Left renal pelvis (tissue), 4 donors: ENCODE measurements at regions not wholly inside any gene's neighbourhood (a gene's known extent, or its start where the extent isn't known, plus 50 kb on each side); places are given as distances from the start of the nearest gene placed in this dataset.
"Not testable (repeated sequence)": the region's sequence is repeated elsewhere in the genome, so short reads cannot be mapped to it uniquely, and the experiment has no call there.

ENCODE experiments used
- DNase-seq, 4 donors: peaks; one replicate each; pipeline ENCODE4 v3.0.0-alpha.2; 2013; ENCODE audit warnings: low read depth in 4 of 4, low spot score in 3 of 4

DNA sequence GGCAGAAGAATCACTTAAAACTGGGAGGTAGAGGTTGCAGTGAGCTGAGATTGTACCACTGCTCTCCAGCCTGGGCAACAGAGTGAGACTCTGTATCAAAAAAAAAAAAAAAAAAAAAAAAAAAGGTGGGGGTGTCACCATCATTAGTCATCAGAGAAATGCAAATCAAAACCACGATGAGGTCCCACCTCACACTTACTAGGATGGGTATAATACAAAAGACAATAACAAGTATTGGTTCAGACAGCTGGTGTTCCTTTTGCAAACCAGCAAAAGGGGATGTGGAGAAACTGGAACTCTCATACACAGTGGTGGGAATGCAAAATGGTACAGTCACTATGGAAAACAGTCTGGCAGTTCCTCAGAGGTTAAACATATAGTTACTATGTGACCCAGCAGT lies 78.7 kb upstream of the TSC22D2 start:
- DNase-seq, result no peak

DNA sequence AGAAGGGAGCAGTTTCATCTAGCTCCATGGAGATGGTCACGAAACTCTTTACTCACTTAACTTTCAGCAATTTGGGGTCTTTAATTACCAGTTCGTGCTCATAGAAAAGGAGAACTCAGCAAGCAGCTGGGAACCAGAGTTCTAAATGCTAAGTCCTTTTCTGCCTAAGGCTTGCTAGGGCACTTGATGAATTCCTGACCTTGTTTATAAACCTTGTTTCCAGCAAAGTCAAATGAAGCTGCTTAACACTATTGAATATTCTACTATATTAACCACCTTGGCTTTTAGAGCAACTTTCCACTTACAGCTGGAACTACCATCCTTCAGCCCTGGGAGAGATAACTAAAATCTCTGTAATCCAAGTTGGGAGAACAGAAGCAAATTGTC lies 79.5 kb upstream of the TSC22D2 start:
- DNase-seq, result no peak

DNA sequence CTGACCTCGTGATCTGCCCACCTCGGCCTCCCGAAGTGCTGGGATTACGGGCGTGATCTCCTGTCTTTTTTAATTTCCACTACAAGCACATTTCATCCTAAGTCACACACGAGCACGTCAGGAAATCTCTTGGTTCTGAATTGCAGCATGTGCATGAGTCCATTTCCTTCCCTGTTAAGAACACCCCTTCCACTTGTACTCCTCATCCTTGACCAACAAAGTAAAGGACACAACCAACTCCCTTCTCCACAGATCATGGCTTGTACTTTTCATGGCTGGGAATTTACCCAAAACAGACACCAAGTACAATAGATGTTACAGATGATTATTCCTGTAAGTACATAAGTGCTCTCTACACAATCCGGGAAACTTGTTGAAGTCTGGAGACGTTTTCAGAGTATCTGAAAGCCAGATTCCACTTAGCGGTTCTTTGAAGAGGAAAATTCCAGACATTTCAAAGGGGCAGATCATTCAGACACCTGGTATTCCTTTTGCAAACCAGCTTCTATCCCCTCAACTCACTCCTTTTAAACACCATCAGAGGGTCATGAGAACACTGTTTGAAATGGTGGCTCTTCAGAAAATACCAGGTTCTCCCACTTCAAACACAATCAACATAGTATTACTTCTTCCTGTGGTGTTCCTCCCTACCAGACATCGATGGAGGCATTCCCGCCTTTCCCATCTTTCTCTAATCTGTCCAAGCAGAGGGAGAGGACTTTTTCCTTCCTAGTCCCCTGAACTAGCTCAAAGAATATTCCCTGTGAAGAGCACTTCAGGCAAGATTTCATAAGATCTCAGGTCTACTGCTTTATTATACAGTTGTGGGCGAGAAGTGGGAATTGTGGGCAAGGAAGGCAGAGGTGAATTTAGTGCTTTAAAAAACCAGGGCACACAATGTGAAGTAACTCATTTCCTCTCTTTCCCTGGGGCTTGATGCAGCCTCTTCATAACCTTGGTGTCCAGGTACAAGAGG lies 80.1 kb upstream of the TSC22D2 start:
- DNase-seq, result no peak

DNA sequence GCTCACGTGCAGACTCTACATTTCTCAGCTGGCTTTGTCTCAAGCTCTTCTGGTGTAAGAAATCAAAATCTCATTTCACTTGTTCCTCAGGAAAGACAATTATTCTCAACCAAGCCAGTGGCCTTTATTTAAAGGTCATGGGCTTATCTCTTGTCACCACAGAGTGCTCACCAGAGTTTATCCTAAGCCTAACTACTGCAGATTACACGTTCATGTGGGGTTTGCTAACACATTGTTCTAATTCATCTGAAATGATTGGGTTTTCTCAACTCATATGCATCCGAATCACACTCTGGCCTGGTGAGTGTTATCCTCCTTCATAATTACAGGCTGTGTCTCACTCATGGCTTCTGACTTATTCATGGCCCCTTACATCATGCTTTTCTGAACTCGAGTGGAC lies 83.3 kb upstream of the TSC22D2 start:
- no peak for DNase-seq

DNA sequence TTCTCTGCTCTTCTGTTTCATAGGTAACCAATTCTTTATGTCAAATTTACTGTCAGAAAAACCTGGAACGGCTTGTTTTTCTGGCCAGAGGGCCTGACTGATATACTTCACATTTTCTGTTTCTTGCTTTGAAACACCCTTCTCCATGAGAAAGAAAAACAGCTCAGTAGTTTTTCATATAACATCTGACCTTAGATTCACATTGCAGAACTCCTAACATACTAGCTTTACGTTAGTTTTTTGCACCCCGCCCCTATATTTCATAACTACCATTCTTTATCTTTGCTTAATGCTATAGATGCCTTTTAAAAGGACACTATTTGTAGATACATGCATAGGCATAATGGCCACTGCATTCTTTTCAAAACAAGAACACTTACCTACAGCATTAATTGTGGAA lies 83.9 kb upstream of the TSC22D2 start:
- DNase-seq, result no peak

DNA sequence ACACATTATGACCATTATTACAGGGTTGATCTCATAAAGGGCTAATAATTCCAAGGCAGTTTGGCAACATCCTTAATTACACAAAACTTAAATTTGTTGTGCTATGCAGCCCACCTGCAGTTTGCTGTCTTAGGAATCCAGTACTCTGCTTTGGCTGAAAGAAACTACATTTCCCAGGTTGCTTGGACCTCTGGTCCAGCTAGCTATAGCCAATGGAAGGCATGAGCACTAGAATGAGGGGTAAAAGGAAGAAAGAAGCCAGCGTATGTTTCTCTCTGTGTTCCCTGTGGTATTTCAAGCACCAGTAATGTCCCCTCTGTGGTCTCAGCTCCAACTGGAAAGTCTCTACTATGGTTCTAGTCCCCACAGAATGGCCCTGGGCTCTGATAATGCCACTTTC lies 84.3 kb upstream of the TSC22D2 start:
- DNase-seq, result no peak

DNA sequence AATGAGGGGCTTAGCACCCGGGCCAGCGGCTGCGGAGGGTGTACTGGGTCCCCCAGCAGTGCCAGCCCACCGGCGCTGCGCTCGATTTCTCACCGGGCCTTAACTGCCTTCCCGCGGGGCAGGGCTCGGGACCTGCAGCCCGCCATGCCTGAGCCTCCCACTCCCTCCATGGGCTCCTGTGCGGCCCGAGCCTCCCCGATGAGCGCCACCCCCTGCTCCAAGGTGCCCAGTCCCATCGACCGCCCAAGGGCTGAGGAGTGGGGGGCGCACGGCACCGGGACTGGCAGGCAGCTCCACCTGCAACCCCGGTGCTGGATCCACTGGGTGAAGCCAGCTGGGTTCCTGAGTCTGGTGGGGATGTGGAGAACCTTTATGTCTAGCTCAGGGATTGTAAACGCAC lies 85.0 kb upstream of the TSC22D2 start:
- DNase-seq, result not testable (repeated sequence)

DNA sequence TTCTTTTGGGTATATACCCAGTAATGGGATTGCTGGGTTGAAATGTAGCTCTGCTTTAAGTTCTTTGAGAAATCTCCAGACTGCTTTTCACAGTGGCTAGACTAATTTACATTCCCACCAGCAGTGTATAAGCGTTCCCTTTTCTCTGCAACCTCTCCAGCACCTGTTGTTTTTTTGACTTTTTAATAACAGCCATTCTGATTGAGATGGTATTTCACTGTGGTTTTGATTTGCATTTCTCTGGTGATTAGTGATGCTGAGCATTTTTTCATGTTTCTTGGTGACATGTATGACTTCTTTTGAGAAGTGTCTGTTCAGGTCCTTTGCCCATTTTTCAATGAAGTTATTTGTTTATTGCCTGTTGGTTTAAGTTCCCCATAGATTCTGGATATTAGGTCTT lies 87.1 kb upstream of the TSC22D2 start:
- DNase-seq, result not testable (repeated sequence)

DNA sequence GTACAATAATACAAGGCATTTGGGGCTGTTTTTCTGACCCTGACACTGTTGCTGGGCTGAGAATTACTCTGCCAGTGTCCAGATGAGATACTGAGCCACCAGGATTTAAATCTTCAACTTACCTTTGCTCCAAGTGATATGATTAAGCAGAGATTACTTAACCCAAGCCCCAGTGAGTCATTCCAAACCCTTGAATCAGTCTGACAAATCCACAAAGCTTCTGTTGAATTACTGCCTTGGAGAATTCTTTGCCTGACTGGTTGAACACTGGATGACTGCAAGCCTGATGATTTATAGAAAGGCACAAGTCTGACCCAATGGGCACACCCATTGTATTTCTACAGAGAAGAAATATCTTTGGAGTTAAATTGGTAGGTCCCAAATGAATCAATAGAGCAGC lies 88.2 kb upstream of the TSC22D2 start:
- DNase-seq, result no peak

DNA sequence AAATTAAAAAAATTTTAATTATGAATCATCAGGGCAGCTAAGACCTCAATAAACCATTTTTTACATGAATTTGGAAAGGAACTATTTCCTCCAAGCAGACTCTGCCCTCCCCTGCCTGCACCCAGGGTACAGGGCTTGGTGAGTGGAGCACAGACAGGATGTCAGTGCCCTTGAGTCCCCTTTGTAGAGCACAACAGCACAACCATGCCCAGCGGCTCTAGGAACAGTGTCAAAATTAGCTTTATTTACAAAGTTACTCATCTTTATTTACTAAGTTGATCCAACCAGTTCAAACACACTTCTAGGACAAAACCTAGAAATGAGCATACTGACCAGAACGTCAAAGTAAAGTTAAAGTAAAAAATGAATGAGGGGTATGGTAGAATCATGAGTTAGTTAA lies 90.6 kb upstream of the TSC22D2 start:
- DNase-seq, result no peak

DNA sequence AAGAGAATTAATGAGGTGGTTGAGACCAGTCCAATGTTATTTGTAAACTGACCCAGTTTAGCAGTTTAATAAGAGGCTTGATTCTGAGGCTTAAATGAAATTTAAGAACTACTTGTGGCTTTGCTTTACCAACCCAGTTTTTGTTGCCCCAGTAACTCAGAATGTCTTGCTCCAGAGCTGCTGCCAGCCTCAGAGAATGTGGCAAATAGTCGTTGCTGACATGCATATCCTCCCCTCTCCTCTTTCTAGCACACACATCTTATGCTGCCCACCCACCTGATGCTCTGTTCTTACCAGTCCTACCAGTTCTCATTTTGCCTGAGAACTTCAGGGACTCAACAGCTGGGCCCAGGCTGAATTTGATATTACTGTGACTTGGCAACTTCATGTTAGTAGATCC lies 92.4 kb upstream of the TSC22D2 start:
- no peak for DNase-seq

DNA sequence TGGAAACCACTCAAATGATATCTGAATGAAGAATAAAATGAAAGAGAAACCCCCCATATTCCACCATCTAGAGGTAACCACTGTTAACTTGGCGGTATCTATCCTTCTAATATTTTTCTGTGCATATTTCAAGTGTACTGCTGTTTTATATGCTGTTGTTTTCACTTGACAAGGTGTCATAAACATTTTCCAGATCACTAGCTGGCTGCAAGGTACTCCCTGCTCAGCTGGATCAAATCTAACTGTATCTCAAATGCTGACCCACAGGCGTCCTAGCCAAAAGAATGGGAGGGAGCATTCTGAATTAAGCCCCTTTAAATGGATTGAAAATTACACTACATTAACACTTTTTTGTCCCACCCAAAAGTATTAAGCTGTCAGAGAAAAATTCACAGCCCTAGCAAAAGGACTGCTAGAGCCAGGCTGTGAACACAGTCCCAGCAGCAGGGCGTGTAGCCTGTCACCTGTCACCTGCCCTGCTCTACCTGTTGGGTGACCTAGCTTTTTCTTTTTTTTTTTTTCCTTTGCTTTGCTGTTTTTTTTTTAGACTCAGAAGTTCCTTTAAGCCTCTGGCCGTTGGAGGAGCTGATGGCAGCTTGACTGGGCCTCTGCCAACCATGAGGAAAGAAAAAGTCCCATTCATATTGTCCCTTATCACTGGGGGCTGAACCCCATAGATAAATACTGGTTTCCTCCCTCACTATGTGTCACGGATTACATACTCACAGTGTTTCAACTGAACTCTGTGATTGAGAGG lies 93.7 kb upstream of the TSC22D2 start:
- DNase-seq, result no peak

DNA sequence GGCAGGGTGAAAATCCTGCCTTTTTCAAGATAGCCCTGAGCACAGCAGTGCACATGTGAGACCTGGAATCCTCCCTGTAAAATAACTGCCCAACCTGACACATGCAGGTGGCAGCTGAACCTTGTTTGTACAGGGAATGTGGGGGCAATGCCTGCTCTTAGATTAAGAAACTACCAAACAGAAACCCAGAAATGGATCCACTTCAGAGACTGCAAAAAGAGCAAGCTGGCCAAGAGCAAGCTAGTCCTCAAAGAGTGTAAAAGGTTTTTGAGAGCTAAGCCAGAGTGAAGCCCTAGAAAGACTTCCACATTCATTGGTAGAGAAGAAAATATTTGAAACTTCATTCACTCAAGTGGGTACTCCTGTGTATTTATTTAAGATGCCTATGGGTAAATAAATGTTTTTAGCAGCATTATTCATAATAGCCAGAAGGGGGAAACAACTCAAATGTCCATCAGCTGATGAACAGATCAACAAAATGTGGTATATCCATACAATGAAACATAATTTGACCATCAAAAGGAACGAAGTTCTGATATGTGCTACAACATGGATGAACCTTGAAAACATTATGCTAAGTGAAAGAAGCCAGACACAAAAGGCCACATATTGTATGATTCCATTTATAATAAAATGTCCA lies 96.0 kb upstream of the TSC22D2 start:
- no peak for DNase-seq

DNA sequence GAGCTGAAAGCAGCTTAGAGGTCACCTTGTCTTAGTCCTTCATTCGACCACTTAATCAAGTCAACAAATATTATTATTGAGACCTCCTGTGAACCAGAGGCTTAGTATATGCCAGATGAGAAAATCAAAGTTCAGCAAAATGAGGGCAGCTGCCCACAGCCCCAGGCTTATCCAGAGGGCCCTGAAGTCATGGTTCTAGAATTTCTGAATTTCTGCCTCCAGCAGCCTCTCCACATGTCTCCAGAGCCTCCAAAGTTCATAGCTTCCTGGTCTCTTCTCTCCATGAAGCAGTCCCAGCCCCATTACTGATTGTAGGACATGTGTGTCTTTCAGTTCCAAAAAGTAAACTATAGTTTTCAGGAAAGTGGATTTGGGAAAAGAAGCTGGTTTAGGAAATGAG lies 96.9 kb upstream of the TSC22D2 start:
- no peak for DNase-seq

DNA sequence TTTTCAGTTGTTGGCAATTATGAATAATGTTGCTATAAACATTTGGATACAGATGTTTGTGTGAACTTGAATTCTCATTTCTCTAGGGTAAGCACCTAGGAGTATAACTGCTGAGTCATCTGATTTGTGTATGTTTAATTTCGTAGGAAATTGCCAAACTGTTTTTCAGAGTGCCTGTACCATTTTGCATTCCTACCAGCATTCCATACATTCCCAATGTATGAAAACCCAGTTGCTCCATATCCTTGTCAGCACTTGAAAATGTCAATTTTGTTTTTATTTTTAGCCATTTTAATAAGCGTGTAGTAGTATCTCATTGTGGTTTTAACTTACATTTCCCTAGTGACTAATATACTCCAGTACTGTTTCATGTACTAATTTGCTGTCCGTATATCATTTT lies 98.5 kb upstream of the TSC22D2 start:
- no peak for DNase-seq

DNA sequence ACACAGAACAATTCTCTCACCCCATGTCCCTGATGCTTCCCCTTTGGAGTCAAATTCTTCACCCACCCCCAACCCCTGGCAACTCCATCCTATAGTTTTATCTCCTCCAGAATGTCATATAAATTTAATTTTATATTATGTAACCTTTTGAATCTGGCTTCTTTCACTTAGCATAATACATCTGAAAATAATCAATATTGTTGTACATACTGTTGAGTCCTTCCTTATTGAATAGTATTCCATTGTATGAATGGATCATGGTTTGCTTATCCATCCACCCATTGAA lies 98.9 kb upstream of the TSC22D2 start:
- no peak for DNase-seq

DNA sequence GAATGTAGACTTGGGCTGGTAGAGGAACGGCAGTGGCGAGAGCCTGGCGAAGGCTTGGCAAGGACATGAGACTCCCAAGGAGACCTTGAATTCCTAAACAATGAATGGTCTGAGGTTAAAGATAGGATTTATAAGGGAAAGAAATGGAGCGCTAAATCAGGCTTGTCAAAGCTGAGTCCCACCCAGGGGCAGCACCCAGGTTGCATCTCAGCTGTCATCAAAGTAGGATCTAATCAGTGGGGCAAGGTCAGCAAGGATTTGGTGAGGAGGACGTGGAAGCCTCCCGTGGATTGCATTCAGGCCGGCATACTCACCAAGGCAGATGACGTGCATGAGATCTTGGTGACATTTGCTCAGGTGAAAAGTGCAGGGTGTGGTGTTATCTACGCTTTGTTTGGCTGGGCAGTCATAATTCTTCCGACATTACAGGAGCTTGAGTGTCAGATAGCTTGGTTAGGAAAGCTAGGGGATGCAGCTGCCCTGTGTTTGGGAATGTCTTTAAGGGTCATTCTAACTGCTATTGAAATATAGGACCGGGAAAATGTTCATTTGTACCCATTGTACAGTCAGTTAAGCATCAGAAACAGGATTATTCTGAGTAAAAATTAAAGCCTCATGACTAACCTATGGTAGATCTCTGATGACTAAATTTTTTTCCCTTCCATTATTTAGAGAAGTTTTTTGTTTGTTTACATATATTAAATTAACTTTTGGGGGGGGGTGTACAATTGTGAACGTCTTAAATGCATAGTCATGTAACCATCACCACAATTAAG lies 99.4 kb upstream of the TSC22D2 start:
- no peak for DNase-seq

DNA sequence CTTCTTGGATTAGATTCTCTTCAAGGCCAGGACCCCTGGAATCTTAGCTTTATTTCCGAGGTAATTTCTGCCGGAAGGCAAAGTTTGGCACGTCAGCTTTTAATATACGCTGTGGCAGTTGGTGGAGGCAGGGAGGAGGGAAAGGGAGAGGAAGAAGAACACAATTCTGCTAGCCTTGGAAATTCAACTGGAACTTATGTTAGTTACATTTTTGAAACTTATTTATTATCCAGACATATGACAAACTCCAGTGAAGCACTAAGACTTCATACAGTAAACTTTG lies 100.1 kb upstream of the TSC22D2 start:
- no peak for DNase-seq

DNA sequence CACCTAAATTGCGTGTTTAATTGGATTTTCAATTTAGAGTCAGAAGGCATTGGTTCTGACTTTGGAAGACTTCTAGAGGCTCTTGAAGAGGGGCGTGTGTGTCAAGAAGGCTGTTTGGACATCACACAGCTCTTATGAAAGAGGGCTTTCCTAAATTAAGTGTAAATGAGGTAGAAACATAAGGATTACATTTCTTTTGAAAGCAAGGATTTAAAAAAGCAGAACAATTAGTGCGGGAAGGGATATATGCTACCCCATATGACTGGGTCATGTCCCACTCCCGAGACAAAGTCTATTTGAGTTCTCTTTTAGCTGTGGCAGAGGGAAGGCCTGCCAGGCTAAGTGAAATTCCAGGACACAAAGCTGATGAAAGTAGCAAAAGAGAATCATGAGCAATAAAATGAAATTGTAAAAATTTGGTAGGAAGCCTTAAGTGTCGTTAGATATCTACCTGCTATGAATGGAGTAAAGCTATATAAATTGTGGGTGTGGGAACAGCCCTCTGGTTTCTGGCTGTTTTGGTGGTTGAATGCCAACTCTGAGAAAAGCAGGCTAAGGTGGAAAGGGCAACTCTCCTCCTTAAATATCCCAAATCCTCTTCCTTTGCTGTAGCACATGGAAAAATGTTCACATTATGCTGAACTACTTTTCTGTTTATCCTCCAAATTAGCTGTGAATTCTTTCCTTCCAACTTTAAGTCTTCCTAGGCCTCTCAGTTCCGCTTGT lies 100.6 kb upstream of the TSC22D2 start:
- no peak for DNase-seq

DNA sequence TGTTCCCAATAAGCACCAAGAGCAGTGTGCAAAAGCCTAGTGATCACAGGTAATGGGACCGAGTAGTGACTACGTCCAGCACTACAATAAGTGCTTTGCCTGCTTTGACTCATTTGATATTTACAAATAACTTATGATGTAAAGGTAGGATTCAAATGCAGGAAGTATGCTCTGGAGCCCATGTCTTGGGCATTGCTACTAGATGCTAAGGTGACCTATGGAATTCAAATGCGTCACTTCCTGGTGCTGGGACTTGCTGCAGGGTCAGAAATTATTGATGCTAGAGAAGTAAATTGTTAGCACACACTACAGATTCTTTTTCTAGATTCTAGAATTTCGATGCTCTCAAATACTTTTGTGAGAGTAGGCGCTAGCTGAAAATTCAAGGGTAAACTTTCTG lies 101.2 kb upstream of the TSC22D2 start:
- no peak for DNase-seq

DNA sequence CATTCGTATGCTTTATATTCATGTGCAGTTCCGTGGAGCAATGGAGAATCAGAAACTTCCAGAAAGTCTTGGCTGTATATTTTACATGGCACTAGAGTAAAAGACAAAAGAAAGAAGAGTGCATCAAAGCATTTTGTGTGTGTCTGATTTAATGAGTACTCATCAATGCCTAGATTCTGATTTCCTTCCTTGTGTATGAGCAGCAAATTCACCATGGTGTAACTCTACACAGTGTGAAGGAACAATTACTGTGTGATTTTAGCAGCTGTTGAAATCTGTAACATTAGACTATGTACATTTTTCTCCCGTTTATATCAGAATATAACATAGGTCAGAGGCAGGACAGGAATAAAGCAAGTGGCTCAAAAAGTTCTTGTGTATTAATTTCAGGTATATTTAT lies 102.0 kb upstream of the TSC22D2 start:
- no peak for DNase-seq
